Stimulated activated effector memory CD8-positive, alpha-beta T cell treated with anti-CD3 and anti-CD28 coated beads, Interleukin-12 subunit alpha, Interleukin-12 subunit beta, amount 100 ng/mL, for 72 hours (primary cell): ENCODE measurements at regions not wholly inside any gene's neighbourhood (a gene's known extent, or its start where the extent isn't known, plus 50 kb on each side); places are given as distances from the start of the nearest gene placed in this dataset.

Source experiments
- ATAC-seq: fragments of 150-1000 bp; cut with Tn5 transposase; 2 replicates; pipeline ENCODE4 v1.10.0; 2021
- DNase-seq, 2 donors: peaks; one replicate each; pipeline ENCODE4 v3.0.0; 2021 to 2022; ENCODE audit warnings: low spot score in 2 of 2
- H3K27ac Mint-ChIP-seq: one replicate; pipeline ENCODE4 v1.8.0; 2022; ENCODE audit warnings: mild to moderate bottlenecking, mixed read lengths
- H3K36me3 Mint-ChIP-seq: one replicate; pipeline ENCODE4 v1.8.0; 2022; ENCODE audit warnings: mild to moderate bottlenecking, mixed read lengths
- H3K4me1 Mint-ChIP-seq: one replicate; pipeline ENCODE4 v1.8.0; 2022; ENCODE audit warnings: mixed read lengths
- H3K4me3 Mint-ChIP-seq: one replicate; pipeline ENCODE4 v1.8.0; 2022; ENCODE audit warnings: mild to moderate bottlenecking, mixed read lengths
- H3K9me3 Mint-ChIP-seq: one replicate; pipeline ENCODE4 v1.8.0; 2022; ENCODE audit warnings: mixed read lengths

GRCh38 chr4:1508161-1509160 is 102.2 kb upstream of the NKX1-1 start:
- no peaks in the 10 kb centered on the region for H3K9me3 Mint-ChIP-seq
- ATAC-seq (no peak), DNase-seq (no peak)
- H3K36me3 Mint-ChIP-seq: peaks cover 5% of the 10 kb centered on the region
- H3K4me1 Mint-ChIP-seq: no peaks in the 10 kb centered on the region
- no peak overlapping the region for H3K27ac Mint-ChIP-seq
- no peak overlapping the region for H3K4me3 Mint-ChIP-seq

DNA sequence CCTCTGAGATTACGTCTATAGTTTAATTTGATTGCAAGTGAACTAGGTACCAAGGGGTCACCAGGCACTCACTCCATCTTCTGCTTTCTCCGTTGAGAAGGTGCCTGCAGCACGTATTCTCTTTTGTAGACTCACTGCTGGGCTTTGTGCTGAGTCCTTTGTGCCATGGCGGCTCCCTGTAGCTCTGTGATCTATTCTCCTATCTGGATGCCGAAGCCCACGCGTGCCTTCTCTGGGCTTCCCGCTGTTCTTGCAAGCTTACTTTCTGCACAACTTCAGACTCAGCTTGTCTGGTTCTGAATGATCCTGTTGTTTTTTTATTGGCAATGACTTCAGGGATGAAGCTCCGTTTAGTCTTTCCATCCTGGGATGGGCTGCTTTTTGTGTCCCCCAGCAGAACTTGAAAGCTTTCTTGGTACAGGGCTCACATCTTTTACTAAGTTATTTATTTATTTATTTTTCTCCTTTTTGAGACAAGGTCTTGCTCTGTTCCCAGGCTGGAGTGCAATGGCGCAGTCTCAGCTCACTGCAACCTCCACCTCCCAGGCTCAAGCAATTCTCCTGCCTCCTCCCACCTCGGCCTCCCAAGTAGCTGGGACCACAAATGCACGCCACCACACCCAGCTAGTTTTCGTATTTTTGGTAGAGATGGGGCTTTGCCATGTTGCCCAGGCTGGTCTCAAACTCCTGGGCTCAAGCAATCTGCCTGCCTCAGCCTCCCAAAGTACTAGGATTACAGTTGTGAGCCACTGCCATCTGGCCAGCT is 100.9 kb upstream of the NKX1-1 start:
- peaks cover 5% of the 10 kb centered on the region for H3K36me3 Mint-ChIP-seq
- H3K9me3 Mint-ChIP-seq: no peaks in the 10 kb centered on the region
- H3K4me1 Mint-ChIP-seq: no peaks in the 10 kb centered on the region
- no peak overlapping the region for H3K27ac Mint-ChIP-seq
- no peak overlapping the region for H3K4me3 Mint-ChIP-seq
- no peak for ATAC-seq
- no peak for DNase-seq

- DNase-seq (no peak), ATAC-seq (no peak)
- Mint-ChIP-seq H3K4me3 (no peak overlapping the region), H3K4me1 (no peaks in the 10 kb centered on the region), H3K27ac (no peak overlapping the region), H3K9me3 (no peaks in the 10 kb centered on the region), H3K36me3 (peaks cover 5% of the 10 kb centered on the region)
Observed at GRCh38 chr4:1505511-1506460, 99.5 kb upstream of the NKX1-1 start.

DNA sequence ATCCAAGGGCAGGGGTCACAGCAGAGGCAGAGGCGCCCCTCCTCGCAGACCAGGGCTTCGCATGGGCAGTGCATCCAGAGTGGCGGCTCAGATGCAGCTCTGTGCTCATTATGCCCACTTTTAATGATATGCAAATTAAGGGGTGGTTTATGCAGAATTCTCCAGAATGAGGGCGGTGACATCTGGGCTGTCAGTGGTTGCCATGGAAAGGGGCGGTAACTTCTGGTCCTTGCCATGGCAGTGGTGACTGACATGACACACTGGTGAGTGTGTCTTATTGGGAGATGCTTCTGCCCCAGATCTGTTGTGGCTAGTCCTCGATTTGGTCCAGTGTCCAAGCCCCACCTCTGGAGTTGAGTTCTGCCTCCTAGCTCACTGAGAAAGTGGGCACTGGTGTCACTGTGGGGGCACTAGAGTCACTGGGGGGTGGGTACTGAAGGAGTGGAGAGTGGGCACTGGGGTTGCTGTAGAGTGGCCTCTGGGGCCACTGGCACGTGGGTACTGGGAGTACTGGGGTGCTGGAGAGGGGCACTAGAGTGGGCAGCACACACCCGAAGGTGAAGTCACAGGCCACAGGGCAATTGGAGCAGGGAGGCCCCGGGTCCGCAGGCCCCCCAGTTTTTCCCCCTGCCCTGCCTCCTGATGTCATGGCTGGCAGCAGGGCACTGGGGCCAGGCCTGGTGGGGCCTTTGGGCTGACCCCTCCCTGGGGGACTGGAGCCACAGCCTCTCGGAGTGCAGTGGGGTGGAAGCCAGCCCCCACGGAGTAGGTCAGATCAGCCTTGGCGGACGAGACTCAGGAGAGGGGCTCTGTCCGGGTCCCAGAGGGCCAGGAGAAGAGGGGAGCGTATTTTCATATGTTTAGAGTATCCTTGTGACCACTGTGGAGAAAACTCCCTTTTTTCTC is 98.6 kb upstream of the NKX1-1 start:
- no peaks in the 10 kb centered on the region for H3K4me1 Mint-ChIP-seq
- no peak for DNase-seq
- H3K4me3 Mint-ChIP-seq: no peak overlapping the region

DNA sequence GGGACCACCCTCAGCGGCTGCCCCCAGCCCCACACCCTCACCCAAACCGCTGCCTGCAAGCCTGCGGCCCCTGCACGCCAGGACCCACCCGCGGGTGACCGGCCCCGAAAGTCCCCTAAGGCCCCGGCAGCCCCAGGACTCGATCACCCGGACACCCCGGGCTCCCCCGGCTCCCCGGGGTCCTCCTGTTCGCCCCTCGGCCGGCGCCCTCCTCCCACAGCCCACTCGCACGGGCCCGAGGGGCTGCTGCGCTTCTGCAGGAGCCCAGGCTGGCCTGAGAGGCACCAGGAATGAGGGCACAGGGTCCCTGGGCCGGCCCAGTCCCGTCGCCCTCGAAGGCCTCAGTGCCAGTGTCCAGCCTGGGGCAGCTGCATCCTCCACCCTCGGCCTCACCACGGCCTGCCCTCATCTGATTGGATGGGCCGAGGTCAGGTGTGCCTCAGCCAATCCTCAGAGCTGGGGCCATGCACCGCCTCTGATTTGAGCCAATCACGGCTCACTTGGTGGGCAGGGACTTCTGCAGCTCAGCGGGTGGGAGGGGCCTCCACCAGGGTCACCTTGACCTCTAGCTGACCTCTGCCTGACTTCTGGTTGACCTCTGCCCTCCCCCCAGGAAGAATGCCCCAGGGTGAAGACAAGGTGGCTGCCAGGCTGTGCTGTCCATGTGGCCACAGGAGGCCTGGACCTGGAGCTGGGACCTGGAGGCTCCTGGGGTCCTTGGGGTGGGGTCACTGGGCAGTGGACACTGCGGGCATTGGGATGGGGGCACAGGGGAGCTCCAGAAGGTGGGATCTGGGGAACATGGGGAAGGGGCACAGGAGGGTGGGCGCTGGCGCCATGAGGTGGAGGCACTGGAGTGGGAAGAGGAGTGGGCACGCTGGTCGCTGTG is 97.6 kb upstream of the NKX1-1 start:
- Mint-ChIP-seq H3K27ac (no peak overlapping the region), H3K36me3 (peaks cover 5% of the 10 kb centered on the region), H3K4me3 (no peak overlapping the region), H3K4me1 (no peaks in the 10 kb centered on the region), H3K9me3 (no peaks in the 10 kb centered on the region)
- no peak for DNase-seq
- no peak for ATAC-seq

More for the DNA sequence above, 98.6 kb upstream of the NKX1-1 start:
- Mint-ChIP-seq H3K36me3 (peaks cover 5% of the 10 kb centered on the region), H3K27ac (no peak overlapping the region), H3K9me3 (no peaks in the 10 kb centered on the region)
- no peak for ATAC-seq

GRCh38 chr4:1502976-1503375 is 96.7 kb upstream of the NKX1-1 start:
- H3K27ac Mint-ChIP-seq: no peak overlapping the region
- ATAC-seq: no peak
- no peak overlapping the region for H3K4me3 Mint-ChIP-seq
- no peaks in the 10 kb centered on the region for H3K4me1 Mint-ChIP-seq
- DNase-seq: no peak
- H3K9me3 Mint-ChIP-seq: no peaks in the 10 kb centered on the region
- peaks cover 5% of the 10 kb centered on the region for H3K36me3 Mint-ChIP-seq

- Mint-ChIP-seq H3K4me1 (no peaks in the 10 kb centered on the region), H3K36me3 (peaks cover 4% of the 10 kb centered on the region), H3K9me3 (no peaks in the 10 kb centered on the region), H3K4me3 (no peak overlapping the region), H3K27ac (no peak overlapping the region)
- DNase-seq (no peak), ATAC-seq (no peak)
Observed at GRCh38 chr4:1502501-1502886, 96.3 kb upstream of the NKX1-1 start.

- DNase-seq (no peak), ATAC-seq (no peak)
- Mint-ChIP-seq H3K4me3 (no peak overlapping the region), H3K36me3 (no peaks in the 10 kb centered on the region), H3K4me1 (no peaks in the 10 kb centered on the region), H3K9me3 (no peaks in the 10 kb centered on the region), H3K27ac (no peak overlapping the region)
Observed at GRCh38 chr4:1501754-1502500, 95.7 kb upstream of the NKX1-1 start.

GRCh38 chr4:1500966-1501753 is 94.9 kb upstream of the NKX1-1 start:
- Mint-ChIP-seq H3K9me3 (no peaks in the 10 kb centered on the region), H3K27ac (no peak overlapping the region), H3K4me1 (no peaks in the 10 kb centered on the region), H3K36me3 (no peaks in the 10 kb centered on the region), H3K4me3 (no peak overlapping the region)
- DNase-seq (no peak), ATAC-seq (no peak)

DNA sequence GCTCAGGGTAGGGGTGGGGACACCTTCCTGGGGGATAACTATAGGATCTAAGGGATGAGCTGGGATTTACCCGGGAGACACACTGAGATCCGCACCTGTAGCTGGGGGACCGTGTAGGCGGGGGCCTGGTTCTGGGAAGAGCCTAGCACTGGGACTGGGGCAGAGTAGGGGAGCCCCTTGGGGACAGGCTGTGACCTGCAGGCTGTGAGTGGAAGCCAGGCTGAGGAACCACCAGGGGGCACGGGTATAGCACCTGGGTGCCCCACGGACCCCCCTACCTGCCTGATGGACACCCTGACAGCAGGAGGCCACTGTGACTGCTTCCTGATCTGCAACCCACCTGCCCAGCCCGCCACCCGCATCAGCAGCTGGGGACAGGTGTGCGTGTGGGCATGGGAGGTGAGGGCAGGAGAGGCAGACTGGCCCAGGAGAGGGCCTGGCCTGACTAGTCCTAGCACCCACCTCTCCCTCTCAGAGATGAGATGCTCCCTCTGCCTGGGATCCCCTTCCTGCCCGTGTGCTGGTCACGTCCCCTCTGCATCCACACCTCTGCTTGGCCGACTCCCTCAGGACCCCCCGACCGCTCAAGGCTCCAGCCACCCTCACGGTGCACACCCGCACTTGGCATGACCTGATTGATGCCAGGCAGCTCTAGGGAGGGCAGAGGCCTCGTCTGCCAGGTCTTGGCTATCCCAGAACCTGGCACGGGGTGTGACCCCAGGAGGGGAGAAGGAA is 94.2 kb upstream of the NKX1-1 start:
- no peak for DNase-seq
- no peaks in the 10 kb centered on the region for H3K9me3 Mint-ChIP-seq
- no peak overlapping the region for H3K4me3 Mint-ChIP-seq
- ATAC-seq: no peak
- H3K4me1 Mint-ChIP-seq: no peaks in the 10 kb centered on the region
- no peak overlapping the region for H3K27ac Mint-ChIP-seq
- no peaks in the 10 kb centered on the region for H3K36me3 Mint-ChIP-seq

DNA sequence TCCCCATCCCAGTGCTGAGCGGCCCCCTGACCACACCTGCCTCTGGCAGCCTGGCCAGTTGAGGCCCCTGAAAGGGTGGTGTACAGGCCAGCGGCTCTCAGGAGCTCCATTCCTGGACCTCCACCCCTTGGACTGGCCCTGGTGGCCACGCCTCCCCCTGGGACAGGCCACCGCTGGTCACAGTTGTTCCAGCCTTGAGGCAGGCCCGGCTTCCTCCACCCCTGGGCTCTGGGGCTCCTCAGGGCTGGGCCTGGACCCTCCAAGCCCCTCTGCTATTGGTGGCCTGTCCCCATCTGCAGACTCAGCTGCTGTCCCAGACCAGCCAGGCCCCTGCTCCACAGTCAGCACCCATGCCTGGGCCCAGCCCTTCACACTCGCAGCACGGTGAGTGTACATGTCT is 93.2 kb upstream of the NKX1-1 start:
- H3K4me1 Mint-ChIP-seq: no peaks in the 10 kb centered on the region
- no peaks in the 10 kb centered on the region for H3K36me3 Mint-ChIP-seq
- no peak overlapping the region for H3K4me3 Mint-ChIP-seq
- no peak overlapping the region for H3K27ac Mint-ChIP-seq
- H3K9me3 Mint-ChIP-seq: no peaks in the 10 kb centered on the region
- DNase-seq (no peak), ATAC-seq (no peak)
